Fibroblast of pulmonary artery (primary cell): ENCODE measurements at regions not wholly inside any gene's neighbourhood (a gene's known extent, or its start where the extent isn't known, plus 50 kb on each side); places are given as distances from the start of the nearest gene placed in this dataset.

Experiments
- DNase-seq: peaks from one replicate; pipeline ENCODE4 v3.0.0-alpha.2; 2010; ENCODE audit warnings: low read depth
- H3K4me3 ChIP-seq: replicated peaks from 2 replicates; pipeline ENCODE4 v1.5.1; 2011; ENCODE audit warnings: low read depth, mild to moderate bottlenecking, control low read depth, low read length, moderate library complexity
- TF ChIP-seq, protein P1 (sequence below): IDR thresholded peaks from 2 replicates; pipeline ENCODE4 v1.5.1; 2011; ENCODE audit warnings: mild to moderate bottlenecking, control low read depth, low read length, inconsistent platforms; ENCODE audit errors: missing control alignments

DNA sequence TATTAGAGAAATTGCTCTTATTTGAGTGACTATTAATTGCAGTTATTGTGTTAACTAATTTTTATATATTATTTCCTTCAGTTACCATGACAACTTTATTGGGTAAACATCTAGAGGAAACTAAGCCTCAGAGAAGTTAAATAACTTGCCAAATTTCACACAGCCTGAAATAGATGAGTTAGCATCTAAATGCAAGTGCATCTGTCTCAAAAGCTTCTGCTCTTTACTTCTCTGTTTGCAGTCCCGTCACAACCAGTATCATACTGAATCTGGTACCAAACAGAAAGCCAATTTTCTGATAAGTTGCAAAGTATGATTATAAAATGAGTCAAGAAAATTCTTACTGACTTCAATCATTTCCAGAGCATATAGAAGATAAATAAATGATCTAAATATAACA, 1544.9 kb upstream of the PCDH7 start:
- TF ChIP-seq, protein P1, sequence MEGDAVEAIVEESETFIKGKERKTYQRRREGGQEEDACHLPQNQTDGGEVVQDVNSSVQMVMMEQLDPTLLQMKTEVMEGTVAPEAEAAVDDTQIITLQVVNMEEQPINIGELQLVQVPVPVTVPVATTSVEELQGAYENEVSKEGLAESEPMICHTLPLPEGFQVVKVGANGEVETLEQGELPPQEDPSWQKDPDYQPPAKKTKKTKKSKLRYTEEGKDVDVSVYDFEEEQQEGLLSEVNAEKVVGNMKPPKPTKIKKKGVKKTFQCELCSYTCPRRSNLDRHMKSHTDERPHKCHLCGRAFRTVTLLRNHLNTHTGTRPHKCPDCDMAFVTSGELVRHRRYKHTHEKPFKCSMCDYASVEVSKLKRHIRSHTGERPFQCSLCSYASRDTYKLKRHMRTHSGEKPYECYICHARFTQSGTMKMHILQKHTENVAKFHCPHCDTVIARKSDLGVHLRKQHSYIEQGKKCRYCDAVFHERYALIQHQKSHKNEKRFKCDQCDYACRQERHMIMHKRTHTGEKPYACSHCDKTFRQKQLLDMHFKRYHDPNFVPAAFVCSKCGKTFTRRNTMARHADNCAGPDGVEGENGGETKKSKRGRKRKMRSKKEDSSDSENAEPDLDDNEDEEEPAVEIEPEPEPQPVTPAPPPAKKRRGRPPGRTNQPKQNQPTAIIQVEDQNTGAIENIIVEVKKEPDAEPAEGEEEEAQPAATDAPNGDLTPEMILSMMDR: no peak
- DNase-seq: no peak
- no peak overlapping the region for H3K4me3 ChIP-seq

DNA sequence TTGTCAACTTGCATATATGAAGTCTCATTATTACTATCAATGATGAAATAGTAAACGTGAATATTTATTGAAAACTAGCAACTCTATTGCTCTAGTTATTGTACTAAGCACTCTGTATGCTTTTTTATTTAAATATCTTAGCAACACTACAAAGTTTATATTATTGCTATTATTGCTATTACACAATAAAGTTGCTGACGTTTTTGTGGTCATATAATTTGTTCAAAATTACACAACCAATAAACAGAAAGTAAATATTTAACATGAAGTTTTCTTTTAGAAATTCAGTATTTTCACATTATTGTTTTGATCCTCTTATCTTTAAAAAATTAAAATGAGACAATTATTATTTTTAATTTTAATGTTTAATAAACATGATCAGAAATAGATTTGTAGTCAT, 1521.1 kb upstream of the PCDH7 start:
- H3K4me3 ChIP-seq: no peak overlapping the region
- TF ChIP-seq, protein P1: no peak
- no peak for DNase-seq

DNA sequence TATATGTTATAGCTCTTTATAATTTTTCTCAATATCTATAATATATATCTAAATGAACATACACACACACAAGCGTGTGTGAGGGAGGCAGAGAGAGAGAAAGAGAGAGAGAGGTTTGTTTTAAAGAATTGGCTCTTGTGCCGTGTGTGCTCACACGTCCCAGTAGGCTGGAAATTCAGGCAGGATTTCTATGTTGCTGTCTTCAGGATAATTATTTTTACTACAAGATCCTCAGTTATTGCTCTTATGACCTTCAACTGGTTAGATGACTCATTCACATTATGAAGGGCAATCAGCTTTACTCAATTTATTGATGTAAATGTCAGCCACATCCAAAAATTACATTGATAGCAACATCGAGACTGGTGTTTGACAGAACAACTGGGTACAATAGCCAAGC, 1520.7 kb upstream of the PCDH7 start:
- DNase-seq: no peak
- H3K4me3 ChIP-seq: no peak overlapping the region

DNA sequence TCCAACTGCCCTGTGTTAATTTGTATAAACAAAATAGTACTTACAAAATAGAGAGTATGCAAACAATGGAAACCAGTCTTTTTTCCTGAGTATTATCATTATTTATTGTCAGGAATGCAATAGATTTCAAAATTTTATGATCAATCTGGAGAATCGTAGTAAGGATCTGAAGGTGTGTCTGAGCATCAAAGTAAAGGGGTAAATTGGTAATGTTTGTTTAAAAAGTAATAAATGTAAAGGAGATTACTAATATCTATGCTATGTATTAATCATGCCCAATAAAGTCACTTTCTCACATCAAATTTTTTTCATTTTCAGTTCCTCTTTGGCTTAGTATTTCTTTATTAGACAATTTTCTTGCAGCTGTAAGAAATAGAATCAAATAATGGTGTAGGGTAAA, 1507.1 kb upstream of the PCDH7 start:
- TF ChIP-seq, protein P1: no peak
- no peak for DNase-seq
- H3K4me3 ChIP-seq: no peak overlapping the region

More for the DNA sequence above, 1520.7 kb upstream of the PCDH7 start:
- TF ChIP-seq, protein P1: no peak

DNA sequence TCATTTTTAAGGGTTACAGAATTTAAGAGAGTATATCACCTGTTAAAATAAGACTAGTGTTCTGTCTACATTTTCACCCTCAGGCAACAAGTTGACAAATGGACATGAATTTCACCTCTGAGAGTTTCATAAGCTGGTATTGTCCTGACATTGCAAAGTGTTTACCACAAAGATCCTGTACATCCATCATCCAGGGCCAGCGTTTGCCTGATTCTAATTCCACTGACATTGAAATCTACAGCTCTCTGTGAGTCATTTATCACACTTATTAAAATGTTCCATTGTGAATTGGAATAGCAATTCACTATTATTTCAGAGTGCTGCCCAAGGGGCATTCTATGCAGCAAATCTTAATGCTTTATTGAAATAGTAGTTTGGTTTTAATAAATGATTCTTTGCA, 1499.4 kb upstream of the PCDH7 start:
- H3K4me3 ChIP-seq: no peak overlapping the region
- TF ChIP-seq, protein P1: no peak
- DNase-seq: no peak

DNA sequence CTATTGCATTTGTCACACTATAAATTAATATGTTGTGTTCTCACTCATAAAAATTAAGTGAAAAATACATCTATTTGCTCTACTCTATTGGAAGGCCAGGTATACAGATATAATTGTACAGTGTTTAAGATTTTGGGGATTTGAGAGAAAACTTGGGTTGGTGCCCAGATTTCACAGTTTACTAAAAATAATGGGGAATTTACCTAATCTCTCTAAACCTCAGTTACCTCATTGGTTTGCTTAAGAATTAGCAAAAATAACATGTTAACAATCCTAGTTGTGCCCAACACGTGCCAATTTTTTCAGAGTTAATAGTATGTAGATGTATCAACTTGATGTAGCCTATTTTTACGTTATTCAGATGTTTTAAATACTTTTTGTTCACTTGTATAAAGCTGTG, 1495.3 kb upstream of the PCDH7 start:
- H3K4me3 ChIP-seq: no peak overlapping the region
- TF ChIP-seq, protein P1: no peak
- no peak for DNase-seq

DNA sequence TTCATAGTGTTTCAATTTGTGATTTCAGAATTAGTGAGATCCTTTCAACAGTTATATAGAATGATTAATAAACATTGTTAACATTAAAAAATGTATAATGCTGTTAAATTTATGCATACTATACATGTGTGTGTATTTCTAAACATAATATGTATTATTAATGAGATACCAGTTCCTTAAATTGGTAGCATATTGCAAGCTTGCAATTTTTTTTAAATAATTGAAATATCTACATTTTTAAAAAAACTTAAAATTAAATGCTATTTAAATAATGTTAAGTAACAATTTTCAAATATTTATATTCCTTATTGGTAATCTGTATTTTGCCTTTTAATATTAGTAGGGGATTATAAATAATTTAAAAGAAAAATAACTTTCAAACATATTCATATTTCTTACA, 1479.5 kb upstream of the PCDH7 start:
- no peak for DNase-seq
- TF ChIP-seq, protein P1: no peak
- no peak overlapping the region for H3K4me3 ChIP-seq
